Astrocyte of the cerebellum (primary cell): ENCODE measurements at regions not wholly inside any gene's neighbourhood (a gene's known extent, or its start where the extent isn't known, plus 50 kb on each side); places are given as distances from the start of the nearest gene placed in this dataset.

Source experiments
- DNase-seq: peaks from one replicate; pipeline ENCODE4 v3.0.0-alpha.2; 2011; ENCODE audit warnings: low read depth
- H3K4me3 ChIP-seq: 2 replicates; pipeline ENCODE4 v1.5.1; 2011; ENCODE audit warnings: mild to moderate bottlenecking, low read depth, low read length, moderate library complexity
- in situ Hi-C: cut with HindIII; loops from 2 replicates; pipeline ENCODE4 v1.10.0; 2017; ENCODE audit warnings: low sequenced_read_pairs
- TF ChIP-seq, protein P1 (sequence below): IDR thresholded peaks from 2 replicates; pipeline ENCODE4 v1.5.1; 2012; ENCODE audit warnings: low read length, low read depth, moderate library complexity, mild to moderate bottlenecking; ENCODE audit errors: missing control alignments

DNA sequence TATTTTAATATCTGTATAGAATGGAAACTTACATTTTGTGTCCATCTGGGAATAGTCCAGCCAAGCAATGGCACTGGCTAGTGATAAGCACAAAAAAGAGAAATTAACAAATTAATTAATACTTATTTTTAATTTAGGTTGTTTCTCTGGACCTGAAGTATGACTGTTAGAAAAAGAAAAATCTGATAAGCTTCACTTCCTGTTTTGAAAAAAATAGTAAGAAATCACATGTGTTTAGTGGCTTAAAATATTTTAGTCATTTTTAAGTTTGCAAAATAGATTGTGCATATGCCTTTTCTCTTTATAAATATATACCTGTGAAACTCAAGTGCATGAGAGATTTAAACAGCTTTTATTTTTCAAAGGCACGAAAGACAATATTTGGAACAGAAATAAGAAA is 50.1 kb upstream of the CREB5 start:
- TF ChIP-seq, protein P1, sequence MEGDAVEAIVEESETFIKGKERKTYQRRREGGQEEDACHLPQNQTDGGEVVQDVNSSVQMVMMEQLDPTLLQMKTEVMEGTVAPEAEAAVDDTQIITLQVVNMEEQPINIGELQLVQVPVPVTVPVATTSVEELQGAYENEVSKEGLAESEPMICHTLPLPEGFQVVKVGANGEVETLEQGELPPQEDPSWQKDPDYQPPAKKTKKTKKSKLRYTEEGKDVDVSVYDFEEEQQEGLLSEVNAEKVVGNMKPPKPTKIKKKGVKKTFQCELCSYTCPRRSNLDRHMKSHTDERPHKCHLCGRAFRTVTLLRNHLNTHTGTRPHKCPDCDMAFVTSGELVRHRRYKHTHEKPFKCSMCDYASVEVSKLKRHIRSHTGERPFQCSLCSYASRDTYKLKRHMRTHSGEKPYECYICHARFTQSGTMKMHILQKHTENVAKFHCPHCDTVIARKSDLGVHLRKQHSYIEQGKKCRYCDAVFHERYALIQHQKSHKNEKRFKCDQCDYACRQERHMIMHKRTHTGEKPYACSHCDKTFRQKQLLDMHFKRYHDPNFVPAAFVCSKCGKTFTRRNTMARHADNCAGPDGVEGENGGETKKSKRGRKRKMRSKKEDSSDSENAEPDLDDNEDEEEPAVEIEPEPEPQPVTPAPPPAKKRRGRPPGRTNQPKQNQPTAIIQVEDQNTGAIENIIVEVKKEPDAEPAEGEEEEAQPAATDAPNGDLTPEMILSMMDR: no peak
- no peak for DNase-seq
- H3K4me3 ChIP-seq: no peak overlapping the region
- in situ Hi-C loops: loop anchor here (5.0 kb wide), 1 partner anchor 40 kb away; no protein-coding TSS in a partner anchor
